ENCODE measurements at regions not wholly inside any gene's neighbourhood (a gene's known extent, or its start where the extent isn't known, plus 50 kb on each side); places are given as distances from the start of the nearest gene placed in this dataset.

GRCh38 chr15:70580958-70581357, 182.4 kb downstream of the UACA start:
- Histone ChIP-seq H3K79me2 (ENCODE audit: control insufficient read depth, insufficient read depth, low read length) (no peaks in the 10 kb centered on the region), H3K4me1 (replicated peaks in 1 of 2; ENCODE audit: control insufficient read depth in 2 of 2, insufficient read depth in 2 of 2, low read length in 2 of 2) (peaks cover 0 to 6% of the 10 kb centered on the region in 2 experiments; a peak in 2 of 5 replicates), H2AFZ (ENCODE audit: low read depth, low read length) (no peak overlapping the region), H3K27me3 (ENCODE audit: control insufficient read depth in 2 of 2, insufficient read depth in 2 of 2, low read length in 2 of 2) (peaks cover 3 to 32% of the 10 kb centered on the region in 2 experiments; a peak in 2 of 5 replicates), H3K4me3 (no peak overlapping the region), H3K9me1 (ENCODE audit: control insufficient read depth, insufficient read depth, low read length) (no peaks in the 10 kb centered on the region), H3K9ac (ENCODE audit: insufficient read depth in 1 of 2, low read depth in 2 of 2, low read length in 2 of 2) (no peak overlapping the region), H3K27ac (ENCODE audit: extremely low read depth, low read depth, low read length) (no peak overlapping the region), H3K9me3 (replicated peaks; ENCODE audit: control insufficient read depth, insufficient read depth, low read depth, low read length) (no peaks in the 10 kb centered on the region), H4K20me1 (replicated peaks; ENCODE audit: control insufficient read depth, insufficient read depth, low read length) (no peaks in the 10 kb centered on the region), H3K36me3 (ENCODE audit: control insufficient read depth, insufficient read depth, low read length) (no peaks in the 10 kb centered on the region), H3K4me2 (ENCODE audit: insufficient read depth, low read length) (no peak overlapping the region)
- no peak for TF ChIP-seq ZNF134 (CRISPR knock-in tag; conservative IDR thresholded peaks at IDR 0.05)
- TF ChIP-seq ZNF449 (CRISPR knock-in tag; IDR thresholded peaks at IDR 0.05) = no peak
- no peak for TF ChIP-seq CREB1 (IDR thresholded peaks at IDR 0.05)
- no peak for TF ChIP-seq CREB1 (CRISPR knock-in tag; IDR thresholded peaks at IDR 0.05)
- TF ChIP-seq MBD2 (IDR thresholded peaks at IDR 0.05; ENCODE audit: borderline replicate concordance, low read depth) = no peak
- TF ChIP-seq MTA1 (IDR thresholded peaks at IDR 0.05; ENCODE audit: borderline replicate concordance) = no peak
- no peak for TF ChIP-seq E2F6 (IDR thresholded peaks at IDR 0.05; ENCODE audit: borderline replicate concordance in 1 of 2, extremely low read depth in 1 of 2, insufficient read depth in 1 of 2, insufficient read length in 1 of 2, low read depth in 1 of 2, low read length in 1 of 2, poor library complexity in 1 of 2, severe bottlenecking in 1 of 2)
- TF ChIP-seq SETDB1 (IDR thresholded peaks at IDR 0.05; ENCODE audit: low read length) = no peak
- TF ChIP-seq MCM7 (IDR thresholded peaks at IDR 0.05) = no peak
- no peak for TF ChIP-seq GTF2E2 (tag; IDR thresholded peaks at IDR 0.05)
- no peak for TF ChIP-seq RFX7 (CRISPR knock-in tag; IDR thresholded peaks at IDR 0.05)
- TF ChIP-seq ZNF655 (CRISPR knock-in tag; IDR thresholded peaks at IDR 0.05) = no peak
- no peak for TF ChIP-seq ZZZ3 (IDR thresholded peaks at IDR 0.05)
- TF ChIP-seq MAFF (IDR thresholded peaks at IDR 0.05; ENCODE audit: low read length) = no peak
- no peak for TF ChIP-seq E4F1 (CRISPR knock-in tag; IDR thresholded peaks at IDR 0.05; ENCODE audit: borderline replicate concordance)
- TF ChIP-seq TCF3 (CRISPR knock-in tag; IDR thresholded peaks at IDR 0.05) = no peak
- ChIA-PET CTCF (ENCODE audit: low intra/inter-chr PET ratio) (no interaction called here), POLR2A (interaction anchor here (1.0 kb wide), 1 partner anchor 39 kb away, joined by 3 read pairs; no protein-coding TSS in a partner anchor)
- FAIRE-seq = no peak
- intact Hi-C loops (cut with micrococcal nuclease) (no loop called here), in situ Hi-C loops (cut with MboI) (no loop called here)
- 2% methylated on average over 6 of the region's 6 CpGs for WGBS (ENCODE audit: insufficient coverage, low coverage, missing lambda C conversion rate)
- no peak for DNase-seq (ENCODE audit: extremely low read depth in 1 of 4, low spot score in 3 of 4)
- BruUV-seq (replicated peaks) = no TSS peak
- ATAC-seq = no peak
